GM19395 (cell line): ENCODE measurements at regions not wholly inside any gene's neighbourhood (a gene's known extent, or its start where the extent isn't known, plus 50 kb on each side); places are given as distances from the start of the nearest gene placed in this dataset.

Source experiments
- ATAC-seq: cut with Tn5 transposase; IDR thresholded peaks from one replicate; pipeline ENCODE4 v1.9.1; 2021; ENCODE audit warnings: mild to moderate bottlenecking, moderate library complexity; ENCODE audit not compliant: unreplicated experiment

GRCh38 chr11:92812841-92813240 lies 156.6 kb upstream of the MTNR1B start:
- no peak for ATAC-seq

- ATAC-seq = no peak
These were observed 149.6 kb upstream of the MTNR1B start for GRCh38 chr11:92819830-92820229.

DNA sequence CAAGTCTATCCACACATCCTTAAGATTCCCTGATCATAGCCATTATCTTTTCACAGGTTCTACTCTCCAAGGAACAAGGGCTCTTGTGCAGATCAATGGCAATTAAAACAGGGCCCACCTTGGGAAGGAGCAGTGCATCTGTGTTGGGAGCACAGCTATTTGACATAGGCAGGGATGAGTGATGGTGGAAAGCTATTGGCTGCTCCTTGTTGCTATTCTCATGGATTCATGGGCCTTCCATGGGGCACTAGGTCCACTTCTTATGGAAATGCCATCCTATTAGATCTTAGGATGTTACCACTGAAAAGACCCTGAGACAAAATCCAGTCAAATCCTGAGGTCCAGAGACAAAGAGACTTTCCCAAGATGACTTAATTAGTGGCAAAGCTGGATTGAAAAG lies 148.6 kb upstream of the MTNR1B start:
- no peak for ATAC-seq

- no peak for ATAC-seq
These were observed 147.0 kb upstream of the MTNR1B start for GRCh38 chr11:92822410-92822809.

- no peak for ATAC-seq
These were observed 143.3 kb upstream of the MTNR1B start for GRCh38 chr11:92826136-92826535.

DNA sequence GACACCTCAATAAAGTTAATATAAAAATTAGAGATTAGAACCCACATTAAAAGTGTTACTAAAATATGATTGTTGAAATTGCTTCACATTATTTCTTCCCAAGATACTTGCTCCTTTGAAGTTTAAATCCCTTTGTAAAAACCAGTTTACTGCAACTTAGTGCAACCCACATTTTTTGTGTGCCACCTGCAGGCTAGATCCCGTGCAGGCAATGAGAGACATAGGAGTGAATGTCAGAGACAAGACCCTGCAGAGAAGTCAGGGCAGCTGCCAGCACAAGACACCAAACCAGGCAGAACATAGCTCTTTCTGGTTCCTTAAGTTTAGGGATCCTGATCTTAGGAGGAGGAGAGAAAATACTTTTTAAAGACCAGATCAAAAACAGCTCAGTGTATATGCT lies 142.8 kb upstream of the MTNR1B start:
- ATAC-seq = no peak

DNA sequence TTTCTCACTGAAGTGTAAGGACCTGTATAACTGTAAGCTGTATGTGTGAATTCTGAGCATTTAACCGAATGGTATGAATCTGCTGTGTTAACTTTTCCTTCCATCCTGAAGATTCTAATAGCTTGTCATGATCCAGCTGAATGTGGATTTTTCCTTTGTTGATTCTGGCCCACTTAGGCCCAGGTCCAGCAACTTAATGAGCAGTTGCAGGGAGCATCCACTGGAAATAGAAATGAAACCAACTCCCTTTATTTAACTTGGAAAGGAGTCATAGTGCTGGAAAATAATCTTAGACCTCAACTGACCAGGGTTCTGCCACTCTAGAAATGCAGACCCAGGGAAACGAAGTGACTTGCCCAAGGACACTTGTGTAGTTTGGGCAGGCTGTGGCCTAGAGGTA lies 142.3 kb upstream of the MTNR1B start:
- no peak for ATAC-seq

DNA sequence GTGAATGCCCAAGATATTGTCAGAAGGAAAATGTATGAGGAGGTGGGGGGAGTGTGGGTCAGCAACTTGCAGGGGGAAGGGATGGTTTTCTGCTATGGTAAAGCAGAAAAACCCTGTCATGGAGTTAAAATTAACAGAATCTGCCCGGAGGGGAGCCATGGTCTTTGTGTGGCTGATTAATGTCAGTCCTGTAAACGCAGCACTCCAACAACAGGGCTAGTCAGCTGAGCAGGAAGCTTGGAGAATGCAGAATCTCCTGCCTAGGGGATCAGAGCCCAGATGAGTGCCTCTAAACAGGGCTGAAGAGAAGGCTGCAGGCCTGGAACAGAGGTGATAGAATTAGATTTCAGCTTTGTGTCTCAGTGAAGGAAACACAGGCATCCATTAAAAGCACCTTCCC lies 140.9 kb upstream of the MTNR1B start:
- ATAC-seq = no peak

- ATAC-seq = no peak
These were observed 140.3 kb upstream of the MTNR1B start for GRCh38 chr11:92829121-92829520.

DNA sequence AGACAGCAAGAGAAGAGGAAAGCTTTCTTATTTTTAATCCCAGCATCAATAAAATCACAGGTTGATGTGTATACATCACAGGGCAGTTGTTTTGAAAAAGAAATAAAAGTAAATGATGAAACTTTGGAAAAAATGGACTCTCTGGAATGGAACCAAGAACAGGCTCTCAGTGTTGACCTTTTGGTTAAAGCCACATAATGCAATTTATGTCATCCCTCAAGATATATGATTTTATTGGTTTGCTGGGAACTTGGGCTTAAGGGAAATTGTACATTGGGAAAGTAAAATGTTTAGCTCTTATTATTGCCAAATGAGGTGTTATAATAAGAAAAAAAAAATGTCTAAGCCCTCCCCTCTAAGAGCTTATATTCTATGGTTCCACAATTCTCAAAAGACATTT lies 139.8 kb upstream of the MTNR1B start:
- no peak for ATAC-seq

GRCh38 chr11:92830377-92831155 lies 138.9 kb upstream of the MTNR1B start:
- ATAC-seq = peak; percentile 95

DNA sequence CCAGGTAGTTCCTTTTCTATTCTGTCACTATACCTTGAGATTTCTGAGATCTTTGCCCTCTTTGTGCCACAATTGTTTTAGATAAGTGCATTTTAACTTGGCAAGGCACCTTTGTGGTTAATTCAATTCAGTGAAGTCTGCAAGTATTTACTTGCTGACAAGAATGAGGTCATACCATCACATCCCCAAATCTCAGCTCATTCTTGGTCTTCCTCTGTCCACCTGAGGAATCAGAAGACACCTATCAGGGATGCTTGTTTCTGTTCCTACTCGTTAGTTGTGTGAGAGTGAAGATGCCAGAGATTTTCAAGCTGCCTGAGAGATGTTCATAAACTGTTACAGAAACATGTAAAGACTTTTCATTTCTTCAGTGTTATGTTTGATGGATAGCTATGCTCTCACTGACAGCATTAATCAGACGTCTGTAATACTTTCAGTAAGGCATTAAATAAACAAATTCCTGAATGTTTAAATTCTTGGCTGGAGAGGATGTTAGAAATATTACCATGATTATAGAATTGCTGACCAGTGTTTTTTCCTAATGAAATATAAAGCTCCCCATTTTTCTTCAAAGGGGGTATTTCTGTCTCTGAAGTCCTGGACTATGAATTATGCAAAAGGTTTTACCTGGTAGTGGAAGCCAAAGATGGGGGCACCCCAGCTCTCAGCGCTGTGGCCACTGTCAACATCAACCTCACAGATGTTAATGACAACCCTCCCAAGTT lies 135.0 kb upstream of the MTNR1B start:
- ATAC-seq = no peak

- ATAC-seq = no peak
These were observed 131.9 kb upstream of the MTNR1B start for GRCh38 chr11:92837595-92837994.

- ATAC-seq = no peak
These were observed 130.6 kb upstream of the MTNR1B start for GRCh38 chr11:92838759-92839310.

GRCh38 chr11:92839450-92839849 lies 130.0 kb upstream of the MTNR1B start:
- ATAC-seq = no peak

- no peak for ATAC-seq
These were observed 127.7 kb upstream of the MTNR1B start for GRCh38 chr11:92841719-92842118.

GRCh38 chr11:92843455-92843854 lies 126.0 kb upstream of the MTNR1B start:
- no peak for ATAC-seq

DNA sequence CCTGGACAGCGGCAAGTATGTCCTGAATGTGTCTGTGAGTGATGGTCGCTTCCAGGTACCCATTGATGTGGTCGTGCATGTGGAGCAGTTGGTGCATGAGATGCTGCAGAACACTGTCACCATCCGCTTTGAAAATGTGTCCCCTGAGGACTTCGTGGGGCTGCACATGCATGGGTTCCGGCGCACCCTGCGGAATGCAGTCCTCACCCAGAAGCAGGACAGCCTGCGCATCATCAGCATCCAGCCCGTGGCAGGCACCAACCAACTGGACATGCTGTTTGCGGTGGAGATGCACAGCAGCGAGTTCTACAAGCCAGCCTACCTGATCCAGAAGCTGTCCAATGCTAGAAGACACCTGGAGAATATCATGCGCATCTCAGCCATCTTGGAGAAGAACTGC lies 125.3 kb upstream of the MTNR1B start:
- no peak for ATAC-seq

DNA sequence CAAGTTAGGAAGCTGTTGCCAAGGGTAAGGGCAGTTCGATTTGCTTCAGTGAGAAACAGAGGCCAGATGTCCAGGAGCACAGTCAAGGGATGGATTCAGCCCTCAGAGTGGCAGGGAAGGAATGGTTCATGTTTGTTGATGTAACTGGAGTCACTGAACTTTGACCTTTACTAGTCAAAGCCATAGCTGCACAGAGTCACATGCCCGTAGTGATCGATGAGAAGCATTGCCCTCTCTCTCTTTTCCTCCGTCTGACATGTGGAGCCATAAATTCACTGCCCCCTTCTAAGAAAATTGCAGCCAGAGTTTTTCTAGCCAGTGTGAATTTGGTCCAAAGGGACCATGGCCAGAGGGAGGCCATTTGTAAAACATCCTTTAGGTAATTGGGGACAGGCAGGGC lies 124.1 kb upstream of the MTNR1B start:
- ATAC-seq = no peak

DNA sequence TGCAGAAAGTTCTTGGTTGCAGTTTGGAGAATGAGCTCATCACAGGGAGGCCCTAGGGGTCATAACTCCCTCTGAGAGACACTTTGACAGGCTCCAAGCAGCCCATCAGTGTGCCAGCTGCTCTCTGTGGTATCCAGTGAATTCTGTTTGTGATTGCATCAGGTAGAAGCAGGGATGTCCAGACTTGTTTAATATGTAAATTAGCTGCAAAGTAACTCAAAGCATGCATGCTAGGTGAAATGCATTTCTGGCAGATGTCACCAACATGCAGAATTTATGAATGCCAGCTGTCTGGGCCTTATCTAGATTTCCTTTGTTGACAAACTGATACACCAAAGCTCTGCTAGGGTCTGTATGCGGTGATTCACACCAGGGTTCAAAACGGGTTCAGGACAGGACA lies 123.6 kb upstream of the MTNR1B start:
- no peak for ATAC-seq

GRCh38 chr11:92846491-92847125 lies 122.8 kb upstream of the MTNR1B start:
- ATAC-seq = no peak

GRCh38 chr11:92848578-92848977 lies 120.9 kb upstream of the MTNR1B start:
- no peak for ATAC-seq
